ENCODE measurements at regions not wholly inside any gene's neighbourhood (a gene's known extent, or its start where the extent isn't known, plus 50 kb on each side); places are given as distances from the start of the nearest gene placed in this dataset.
"Not testable (repeated sequence)": the region's sequence is repeated elsewhere in the genome, so short reads cannot be mapped to it uniquely, and the experiment has no call there.

DNA sequence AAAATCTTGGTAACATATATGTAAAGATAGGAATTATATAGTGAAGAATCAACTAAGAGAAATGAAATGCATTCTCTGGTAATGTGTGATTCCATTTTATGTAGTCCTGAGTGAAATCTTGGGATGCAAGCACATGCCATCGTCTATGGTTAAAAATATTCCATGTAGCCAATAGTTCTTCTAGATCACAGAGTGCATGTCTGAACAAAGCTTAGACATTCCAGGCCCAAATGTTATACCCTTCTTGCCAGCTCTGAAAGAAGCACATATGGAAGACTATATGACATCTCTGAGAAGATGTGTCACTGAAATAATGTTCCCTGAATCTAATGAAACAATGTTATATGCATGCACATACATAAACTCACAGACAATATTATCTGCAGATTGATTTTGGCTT lies 92.3 kb upstream of the TFPI start:
- H3K36me3 ChIP-seq (replicated peaks in 1 of 2; ENCODE audit: insufficient read depth in 1 of 2, low read depth in 2 of 2): no peaks in the 10 kb centered on the region
- no peak for ATAC-seq
- intact Hi-C loops (cut with DNase I): no loop called here

DNA sequence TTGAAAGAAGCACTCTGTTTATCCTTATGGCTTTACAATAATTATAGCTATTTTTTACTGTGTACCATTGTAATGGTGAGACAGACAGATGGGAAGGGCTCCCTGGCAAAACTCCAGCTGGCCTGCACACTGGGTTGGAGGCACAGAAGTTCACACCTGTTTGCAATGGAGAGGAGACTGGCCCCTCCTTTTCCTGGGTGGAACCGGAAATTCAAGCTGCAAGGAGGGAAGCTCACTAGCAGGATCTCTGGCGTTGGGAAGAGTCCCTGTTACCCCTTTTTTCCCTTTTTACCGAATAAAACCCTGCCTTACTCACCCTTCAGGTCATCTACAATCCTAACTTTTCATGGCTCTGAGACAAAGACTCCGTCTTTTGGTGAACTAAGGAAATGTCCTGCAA lies 100.3 kb upstream of the TFPI start:
- no peaks in the 10 kb centered on the region for H3K9me3 ChIP-seq
- intact Hi-C loops (cut with DNase I): no loop called here
- no peak overlapping the region for H3K27ac ChIP-seq
- H3K36me3 ChIP-seq (replicated peaks in 1 of 2; ENCODE audit: insufficient read depth in 1 of 2, low read depth in 2 of 2): no peaks in the 10 kb centered on the region
- H3K4me3 ChIP-seq: no peak overlapping the region
- WGBS, 2 donors: 55 to 62% methylated on average over 4 of the region's 4 CpGs
- no peaks in the 10 kb centered on the region for H3K27me3 ChIP-seq
- ATAC-seq: no peak
- DNase-seq: peak in 2 of 4 donors; percentile 33 to 40
- no peak for TF ChIP-seq POLR2A (IDR thresholded peaks at IDR 0.05)
- TF ChIP-seq, protein P1, sequence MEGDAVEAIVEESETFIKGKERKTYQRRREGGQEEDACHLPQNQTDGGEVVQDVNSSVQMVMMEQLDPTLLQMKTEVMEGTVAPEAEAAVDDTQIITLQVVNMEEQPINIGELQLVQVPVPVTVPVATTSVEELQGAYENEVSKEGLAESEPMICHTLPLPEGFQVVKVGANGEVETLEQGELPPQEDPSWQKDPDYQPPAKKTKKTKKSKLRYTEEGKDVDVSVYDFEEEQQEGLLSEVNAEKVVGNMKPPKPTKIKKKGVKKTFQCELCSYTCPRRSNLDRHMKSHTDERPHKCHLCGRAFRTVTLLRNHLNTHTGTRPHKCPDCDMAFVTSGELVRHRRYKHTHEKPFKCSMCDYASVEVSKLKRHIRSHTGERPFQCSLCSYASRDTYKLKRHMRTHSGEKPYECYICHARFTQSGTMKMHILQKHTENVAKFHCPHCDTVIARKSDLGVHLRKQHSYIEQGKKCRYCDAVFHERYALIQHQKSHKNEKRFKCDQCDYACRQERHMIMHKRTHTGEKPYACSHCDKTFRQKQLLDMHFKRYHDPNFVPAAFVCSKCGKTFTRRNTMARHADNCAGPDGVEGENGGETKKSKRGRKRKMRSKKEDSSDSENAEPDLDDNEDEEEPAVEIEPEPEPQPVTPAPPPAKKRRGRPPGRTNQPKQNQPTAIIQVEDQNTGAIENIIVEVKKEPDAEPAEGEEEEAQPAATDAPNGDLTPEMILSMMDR (IDR thresholded peaks at IDR 0.05): no peak
- no peaks in the 10 kb centered on the region for H3K4me1 ChIP-seq

More for the DNA sequence above, 92.3 kb upstream of the TFPI start:
- WGBS, 2 donors: 81 to 84% methylated on average over 1 of the region's 1 CpG
- Histone ChIP-seq H3K27me3 (no peaks in the 10 kb centered on the region), H3K27ac (no peak overlapping the region), H3K4me1 (no peaks in the 10 kb centered on the region), H3K9me3 (no peaks in the 10 kb centered on the region), H3K4me3 (no peak overlapping the region)
- no peak for DNase-seq
- no peak for TF ChIP-seq POLR2A (IDR thresholded peaks at IDR 0.05)
- TF ChIP-seq, protein P1 (IDR thresholded peaks at IDR 0.05): no peak

DNA sequence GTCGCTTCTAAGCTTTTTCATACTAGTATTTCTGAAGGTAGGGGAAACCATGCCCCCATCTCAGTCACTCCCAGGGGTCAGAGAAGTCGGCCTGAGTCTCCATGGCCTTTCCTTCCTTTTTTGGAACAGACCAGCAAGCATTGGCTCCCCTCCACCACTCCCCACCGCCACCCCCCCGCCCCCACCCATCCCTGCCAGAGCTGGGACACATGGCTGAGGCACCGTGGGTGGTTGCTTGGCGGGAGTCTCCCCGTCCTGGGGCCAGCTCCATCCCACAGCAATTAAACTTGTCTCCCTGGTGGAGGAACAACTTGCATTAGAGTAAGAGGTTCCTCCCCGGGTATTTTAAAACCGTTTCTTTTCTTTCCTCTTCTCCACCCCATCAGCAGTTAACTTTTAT lies 100.8 kb upstream of the TFPI start:
- Histone ChIP-seq H3K36me3 (replicated peaks in 1 of 2; ENCODE audit: insufficient read depth in 1 of 2, low read depth in 2 of 2) (no peaks in the 10 kb centered on the region), H3K27me3 (no peaks in the 10 kb centered on the region), H3K4me3 (no peak overlapping the region), H3K27ac (no peak overlapping the region), H3K9me3 (no peaks in the 10 kb centered on the region), H3K4me1 (no peaks in the 10 kb centered on the region)
- WGBS, 2 donors: 76 to 81% methylated on average over 6 to 8 of the region's 9 CpGs
- no peak for DNase-seq
- TF ChIP-seq, protein P1 (IDR thresholded peaks at IDR 0.05): no peak
- no peak for TF ChIP-seq POLR2A (IDR thresholded peaks at IDR 0.05)
- intact Hi-C loops (cut with DNase I): no loop called here
- no peak for ATAC-seq

DNA sequence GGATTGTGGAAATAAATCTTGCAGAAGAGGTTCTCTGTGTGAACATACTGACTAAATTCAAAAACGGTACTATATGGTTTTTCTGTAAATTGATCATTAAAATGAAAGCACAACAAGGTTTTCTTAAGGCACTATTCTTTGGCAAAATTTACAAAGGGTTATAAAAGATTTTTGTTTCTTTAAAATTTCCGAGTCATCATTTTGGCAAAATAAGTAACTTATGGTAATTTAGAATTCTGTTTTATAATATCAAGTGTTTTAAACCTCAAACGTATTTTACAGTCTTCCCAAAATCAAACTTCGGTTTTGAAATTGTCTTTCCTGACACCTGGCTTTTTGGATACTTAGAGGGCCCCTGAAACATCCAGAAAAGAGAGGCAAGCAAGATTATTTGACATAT lies 101.9 kb upstream of the TFPI start:
- TF ChIP-seq, protein P1 (IDR thresholded peaks at IDR 0.05): no peak
- TF ChIP-seq POLR2A (IDR thresholded peaks at IDR 0.05): no peak
- DNase-seq (no peak), ATAC-seq (no peak)
- no peaks in the 10 kb centered on the region for H3K36me3 ChIP-seq (replicated peaks in 1 of 2; ENCODE audit: insufficient read depth in 1 of 2, low read depth in 2 of 2)
- no peaks in the 10 kb centered on the region for H3K27me3 ChIP-seq
- H3K4me1 ChIP-seq: no peaks in the 10 kb centered on the region
- intact Hi-C loops (cut with DNase I): no loop called here
- H3K9me3 ChIP-seq: no peaks in the 10 kb centered on the region
- no peak overlapping the region for H3K4me3 ChIP-seq
- H3K27ac ChIP-seq: no peak overlapping the region
- 55 to 65% methylated on average over 4 of the region's 4 CpGs for WGBS, 2 donors

DNA sequence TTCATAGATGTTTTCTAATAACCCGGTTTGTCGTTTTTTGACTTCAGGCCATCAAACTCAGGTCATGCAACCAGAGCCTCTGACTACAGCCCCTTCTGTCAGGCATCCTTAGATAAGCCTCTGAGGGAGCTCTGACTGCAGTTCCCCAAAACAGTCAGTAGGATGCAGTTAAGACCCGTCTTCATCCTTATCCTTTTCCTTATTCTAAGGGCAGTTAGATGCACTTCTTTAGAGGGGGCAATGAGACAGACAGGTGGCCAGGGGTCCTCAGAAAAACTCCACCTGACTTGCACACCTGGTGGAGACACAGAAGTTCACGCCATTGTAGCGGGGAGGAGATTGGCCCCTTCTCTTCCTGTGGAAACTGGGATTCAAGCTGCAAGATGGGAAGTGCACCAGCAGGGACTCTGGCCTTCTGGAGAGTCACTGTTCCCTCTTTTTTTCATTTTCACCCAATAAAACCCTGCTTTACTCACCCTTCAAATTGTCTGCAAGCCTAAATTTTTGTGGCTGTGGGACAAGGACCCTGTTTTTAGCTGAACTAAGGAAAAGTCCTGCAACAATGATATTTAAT lies 104.8 kb upstream of the TFPI start:
- intact Hi-C loops (cut with DNase I): no loop called here
- no peak for ATAC-seq
- 29 to 30% methylated on average over 5 of the region's 5 CpGs for WGBS, 2 donors

DNA sequence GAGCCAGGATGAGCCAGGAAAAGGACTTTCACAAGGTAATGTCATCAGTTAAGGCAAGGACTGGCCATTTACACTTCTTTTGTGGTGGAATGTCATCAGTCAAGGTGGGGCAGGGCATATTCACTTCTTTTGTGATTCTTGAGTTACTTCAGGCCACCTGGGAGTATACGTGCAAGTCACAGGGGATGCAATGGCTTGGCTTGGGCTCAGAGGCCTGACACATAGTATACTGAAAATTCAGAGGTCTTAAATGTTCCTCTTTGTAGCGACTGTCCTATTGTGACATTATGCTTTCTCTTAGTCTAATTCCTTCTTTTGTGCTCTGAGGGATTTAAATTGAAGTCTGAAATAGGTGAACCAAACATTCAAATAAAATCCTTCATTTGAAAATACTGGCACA lies 121.8 kb upstream of the TFPI start:
- WGBS, 2 donors: 85 to 100% methylated on average over 2 of the region's 2 CpGs
- H3K36me3 ChIP-seq (replicated peaks in 1 of 2; ENCODE audit: insufficient read depth in 1 of 2, low read depth in 2 of 2); H3K27ac ChIP-seq; H3K4me1 ChIP-seq; intact Hi-C loops (cut with DNase I); H3K4me3 ChIP-seq; DNase-seq; ATAC-seq; H3K9me3 ChIP-seq; H3K27me3 ChIP-seq: not testable (repeated sequence)

More for the DNA sequence above, 104.8 kb upstream of the TFPI start:
- DNase-seq: peak in 1 of 4 donors; percentile 14
- Histone ChIP-seq H3K36me3 (replicated peaks in 1 of 2; ENCODE audit: insufficient read depth in 1 of 2, low read depth in 2 of 2) (no peaks in the 10 kb centered on the region), H3K27ac (no peak overlapping the region), H3K27me3 (no peaks in the 10 kb centered on the region), H3K4me1 (no peaks in the 10 kb centered on the region), H3K4me3 (no peak overlapping the region), H3K9me3 (no peaks in the 10 kb centered on the region)
- TF ChIP-seq, protein P1 (IDR thresholded peaks at IDR 0.05): peak in 4 of 7 experiments; percentile 10 to 28 (median 16)
- no peak for TF ChIP-seq POLR2A (IDR thresholded peaks at IDR 0.05)

All from body of pancreas (tissue), 4 donors.